NT2/D1 (cell line): ENCODE measurements at regions not wholly inside any gene's neighbourhood (a gene's known extent, or its start where the extent isn't known, plus 50 kb on each side); places are given as distances from the start of the nearest gene placed in this dataset.

Experiments
- SUZ12 ChIP-seq: IDR thresholded peaks from 2 replicates; pipeline ENCODE4 v1.6.1; 2011; ENCODE audit not compliant: insufficient read length, insufficient read depth; ENCODE audit errors: extremely low read depth
- YY1 ChIP-seq: IDR thresholded peaks from 2 replicates; pipeline ENCODE4 v1.6.1; 2011; ENCODE audit not compliant: insufficient read length, insufficient read depth
- ZNF274 ChIP-seq: IDR thresholded peaks from 2 replicates; pipeline ENCODE4 v1.6.1; 2011; ENCODE audit warnings: mild to moderate bottlenecking, low read depth, low read length

- TF ChIP-seq ZNF274, result no peak
- TF ChIP-seq YY1, result no peak
- no peak for TF ChIP-seq SUZ12
Measured at GRCh38 chr9:135410831-135411473, 68.6 kb upstream of the PPP1R26 start.
